Endothelial cell of umbilical vein (primary cell): ENCODE measurements at regions not wholly inside any gene's neighbourhood (a gene's known extent, or its start where the extent isn't known, plus 50 kb on each side); places are given as distances from the start of the nearest gene placed in this dataset.

Experiments used
- MYC ChIP-seq: IDR thresholded peaks from one replicate; pipeline ENCODE4 v1.6.1; 2011; ENCODE audit warnings: mild to moderate bottlenecking, low read depth, low read length
- POLR2AphosphoS5 ChIP-seq: IDR thresholded peaks from 2 replicates; pipeline ENCODE4 v1.6.1; 2012; ENCODE audit warnings: low read depth, mild to moderate bottlenecking, control low read depth, low read length, moderate library complexity; ENCODE audit not compliant: insufficient read depth
- TF ChIP-seq, protein P1 (sequence below): IDR thresholded peaks from 2 replicates; pipeline ENCODE4 v1.6.1; 2011; ENCODE audit not compliant: insufficient read depth, insufficient read length

DNA sequence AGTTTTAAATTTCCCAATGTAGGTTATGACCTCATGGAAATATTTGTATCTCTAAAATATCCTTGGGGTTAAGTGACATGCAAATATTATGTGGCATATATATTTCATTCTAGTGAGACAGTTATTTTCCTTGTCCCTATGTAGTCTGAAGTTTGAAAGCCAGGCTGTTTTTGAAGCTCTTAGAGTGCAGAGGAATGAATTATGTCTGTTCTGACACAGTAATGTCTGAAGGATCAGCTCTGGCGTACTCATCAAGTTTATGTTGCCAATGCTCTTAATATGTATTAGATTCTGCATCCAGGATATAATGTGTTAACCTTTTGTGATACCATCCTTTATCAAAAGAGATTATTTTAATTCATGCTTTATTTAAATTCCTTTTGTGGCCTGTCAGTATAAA is 355.8 kb downstream of the PCDH7 start:
- TF ChIP-seq, protein P1, sequence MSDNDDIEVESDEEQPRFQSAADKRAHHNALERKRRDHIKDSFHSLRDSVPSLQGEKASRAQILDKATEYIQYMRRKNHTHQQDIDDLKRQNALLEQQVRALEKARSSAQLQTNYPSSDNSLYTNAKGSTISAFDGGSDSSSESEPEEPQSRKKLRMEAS: no peak
- TF ChIP-seq POLR2AphosphoS5: no peak
- TF ChIP-seq MYC: no peak
